C4-2B (cell line): ENCODE measurements at regions not wholly inside any gene's neighbourhood (a gene's known extent, or its start where the extent isn't known, plus 50 kb on each side); places are given as distances from the start of the nearest gene placed in this dataset.

Experiments
- ZFX ChIP-seq: fragments of 450-650 bp; IDR thresholded peaks from 2 replicates; pipeline ENCODE4 v1.6.1; 2017
- TF ChIP-seq, protein P1 (sequence below): fragments of 450-650 bp; conservative IDR thresholded peaks from 2 replicates; pipeline ENCODE4 v1.5.1; 2017; ENCODE audit warnings: mild to moderate bottlenecking

DNA sequence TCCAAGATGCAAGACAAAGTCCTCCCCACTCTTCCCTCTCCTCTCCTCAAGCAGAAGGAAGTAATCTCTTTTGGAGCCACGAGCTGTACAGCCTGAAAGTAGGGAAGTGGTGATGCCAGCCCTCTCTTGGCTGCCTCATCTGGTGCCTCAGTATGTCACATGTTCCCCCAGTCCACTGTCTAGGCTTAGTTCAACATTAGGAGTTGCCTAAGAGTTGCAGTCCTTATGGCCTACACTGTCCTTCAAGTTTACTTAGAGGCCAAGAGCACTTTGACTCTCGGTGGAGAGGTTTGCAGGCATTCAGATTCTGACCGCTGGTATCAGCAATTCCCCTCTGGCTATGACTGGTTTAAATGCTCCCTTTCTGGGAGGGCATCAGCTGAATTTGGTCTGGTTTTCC lies 735.6 kb downstream of the GLUD2 start:
- TF ChIP-seq, protein P1, sequence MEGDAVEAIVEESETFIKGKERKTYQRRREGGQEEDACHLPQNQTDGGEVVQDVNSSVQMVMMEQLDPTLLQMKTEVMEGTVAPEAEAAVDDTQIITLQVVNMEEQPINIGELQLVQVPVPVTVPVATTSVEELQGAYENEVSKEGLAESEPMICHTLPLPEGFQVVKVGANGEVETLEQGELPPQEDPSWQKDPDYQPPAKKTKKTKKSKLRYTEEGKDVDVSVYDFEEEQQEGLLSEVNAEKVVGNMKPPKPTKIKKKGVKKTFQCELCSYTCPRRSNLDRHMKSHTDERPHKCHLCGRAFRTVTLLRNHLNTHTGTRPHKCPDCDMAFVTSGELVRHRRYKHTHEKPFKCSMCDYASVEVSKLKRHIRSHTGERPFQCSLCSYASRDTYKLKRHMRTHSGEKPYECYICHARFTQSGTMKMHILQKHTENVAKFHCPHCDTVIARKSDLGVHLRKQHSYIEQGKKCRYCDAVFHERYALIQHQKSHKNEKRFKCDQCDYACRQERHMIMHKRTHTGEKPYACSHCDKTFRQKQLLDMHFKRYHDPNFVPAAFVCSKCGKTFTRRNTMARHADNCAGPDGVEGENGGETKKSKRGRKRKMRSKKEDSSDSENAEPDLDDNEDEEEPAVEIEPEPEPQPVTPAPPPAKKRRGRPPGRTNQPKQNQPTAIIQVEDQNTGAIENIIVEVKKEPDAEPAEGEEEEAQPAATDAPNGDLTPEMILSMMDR: no peak
- TF ChIP-seq ZFX: no peak
